ENCODE measurements at regions not wholly inside any gene's neighbourhood (a gene's known extent, or its start where the extent isn't known, plus 50 kb on each side); places are given as distances from the start of the nearest gene placed in this dataset.

- TF ChIP-seq, protein P1, sequence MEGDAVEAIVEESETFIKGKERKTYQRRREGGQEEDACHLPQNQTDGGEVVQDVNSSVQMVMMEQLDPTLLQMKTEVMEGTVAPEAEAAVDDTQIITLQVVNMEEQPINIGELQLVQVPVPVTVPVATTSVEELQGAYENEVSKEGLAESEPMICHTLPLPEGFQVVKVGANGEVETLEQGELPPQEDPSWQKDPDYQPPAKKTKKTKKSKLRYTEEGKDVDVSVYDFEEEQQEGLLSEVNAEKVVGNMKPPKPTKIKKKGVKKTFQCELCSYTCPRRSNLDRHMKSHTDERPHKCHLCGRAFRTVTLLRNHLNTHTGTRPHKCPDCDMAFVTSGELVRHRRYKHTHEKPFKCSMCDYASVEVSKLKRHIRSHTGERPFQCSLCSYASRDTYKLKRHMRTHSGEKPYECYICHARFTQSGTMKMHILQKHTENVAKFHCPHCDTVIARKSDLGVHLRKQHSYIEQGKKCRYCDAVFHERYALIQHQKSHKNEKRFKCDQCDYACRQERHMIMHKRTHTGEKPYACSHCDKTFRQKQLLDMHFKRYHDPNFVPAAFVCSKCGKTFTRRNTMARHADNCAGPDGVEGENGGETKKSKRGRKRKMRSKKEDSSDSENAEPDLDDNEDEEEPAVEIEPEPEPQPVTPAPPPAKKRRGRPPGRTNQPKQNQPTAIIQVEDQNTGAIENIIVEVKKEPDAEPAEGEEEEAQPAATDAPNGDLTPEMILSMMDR (IDR thresholded peaks at IDR 0.05 in 2 of 3, conservative IDR thresholded peaks at IDR 0.05 in 1 of 3; ENCODE audit: control insufficient read depth in 2 of 3, extremely low read depth in 1 of 3, insufficient read depth in 1 of 3, low read depth in 3 of 3, low read length in 3 of 3) = no peak
- TF ChIP-seq ZBTB33 (IDR thresholded peaks at IDR 0.05) (no peak), JUNB (IDR thresholded peaks at IDR 0.05) (no peak), NFXL1 (IDR thresholded peaks at IDR 0.05; ENCODE audit: borderline replicate concordance) (no peak), MLLT1 (IDR thresholded peaks at IDR 0.05) (no peak), CHD2 (IDR thresholded peaks at IDR 0.05; ENCODE audit: borderline replicate concordance, low read depth, low read length) (no peak), ZBTB4 (CRISPR knock-in tag; IDR thresholded peaks at IDR 0.05) (no peak), USF1 (IDR thresholded peaks at IDR 0.05; ENCODE audit: borderline replicate concordance, extremely low read length, insufficient read depth, low read depth, low read length) (no peak), EZH2 (IDR thresholded peaks at IDR 0.05; ENCODE audit: borderline replicate concordance, control insufficient read depth, low read depth, low read length) (no peak), EP300 (IDR thresholded peaks at IDR 0.05; ENCODE audit: borderline replicate concordance in 1 of 2, control insufficient read depth in 1 of 2, low read depth in 2 of 2, low read length in 2 of 2) (no peak)
These were observed 297.5 kb downstream of the ADGB start for GRCh38 chr6:146896062-146896813.

Measured in GM12878 (cell line).